Sigmoid colon (tissue), 6 donors: ENCODE measurements at regions not wholly inside any gene's neighbourhood (a gene's known extent, or its start where the extent isn't known, plus 50 kb on each side); places are given as distances from the start of the nearest gene placed in this dataset.

Experiments used
- DNase-seq: peaks from one replicate; pipeline ENCODE4 v3.0.0-alpha.2; 2019
- H3K27ac ChIP-seq, 4 donors: fragments of 200-600 bp; sonication (generic); one replicate each; pipeline ENCODE4 v1.5.1; 2016 to 2019; ENCODE audit warnings: mild to moderate bottlenecking in 1 of 4
- H3K27me3 ChIP-seq, 3 donors: fragments of 200-600 bp; sonication (generic); one replicate each; pipeline ENCODE4 v1.5.1; 2019; ENCODE audit warnings: mild to moderate bottlenecking in 1 of 3
- H3K36me3 ChIP-seq, 4 donors: fragments of 200-600 bp; sonication (generic); one replicate each; pipeline ENCODE4 v1.5.1; 2016 to 2019
- H3K4me1 ChIP-seq, 4 donors: fragments of 200-600 bp; sonication (generic); one replicate each; pipeline ENCODE4 v1.5.1; 2017 to 2019
- H3K4me3 ChIP-seq, 4 donors: fragments of 200-600 bp; sonication (generic); one replicate each; pipeline ENCODE4 v1.5.1; 2017 to 2019; ENCODE audit warnings: mild to moderate bottlenecking in 2 of 4, moderate library complexity in 1 of 4
- H3K9me3 ChIP-seq, 4 donors: fragments of 200-600 bp in 3 of 4; sonication (generic) in 3 of 4; one replicate each; pipeline versions ENCODE4 v1.5.1 to v1.6.1; 2013 to 2019
- EP300 ChIP-seq, 4 donors: sonication (generic); formaldehyde crosslinking; IDR thresholded peaks; one replicate each; pipeline ENCODE4 v1.6.1; 2017; ENCODE audit warnings: antibody characterized with exemption in 4 of 4
- POLR2A ChIP-seq, 2 donors: fragments of 450-650 bp; IDR thresholded peaks; one replicate each; pipeline ENCODE4 v1.6.1; 2016; ENCODE audit warnings: antibody characterized with exemption in 2 of 2, mild to moderate bottlenecking in 2 of 2, moderate library complexity in 2 of 2
- POLR2AphosphoS5 ChIP-seq, 4 donors: sonication (generic); formaldehyde crosslinking; IDR thresholded peaks; one replicate each; pipeline ENCODE4 v1.6.1; 2017; ENCODE audit warnings: antibody characterized with exemption in 4 of 4
- WGBS, 2 donors: extraction: QIAGEN DNeasy Blood & Tissue Kit; methylation state at CpG; one replicate each; pipeline ENCODE4 v1.1.7; 2013; 5-methylcytosine and 5-hydroxymethylcytosine counted together
- intact Hi-C: fragments of 100-400 bp; cut with DNase I; formaldehyde crosslinking; loops from one replicate; pipeline ENCODE4 v1.15.1; 2023
- TF ChIP-seq, protein P1 (sequence below), 4 experiments: fragments of 450-650 bp in 3 of 4; fragments of 200-600 bp in 1 of 4; IDR thresholded peaks; one replicate each; pipeline ENCODE4 v1.5.1; 2016 to 2019; ENCODE audit warnings: antibody characterized with exemption in 4 of 4, mild to moderate bottlenecking in 3 of 4, moderate library complexity in 2 of 4
- donor health status: healthy with polysubstance abuse.
- donor health status: healthy.

DNA sequence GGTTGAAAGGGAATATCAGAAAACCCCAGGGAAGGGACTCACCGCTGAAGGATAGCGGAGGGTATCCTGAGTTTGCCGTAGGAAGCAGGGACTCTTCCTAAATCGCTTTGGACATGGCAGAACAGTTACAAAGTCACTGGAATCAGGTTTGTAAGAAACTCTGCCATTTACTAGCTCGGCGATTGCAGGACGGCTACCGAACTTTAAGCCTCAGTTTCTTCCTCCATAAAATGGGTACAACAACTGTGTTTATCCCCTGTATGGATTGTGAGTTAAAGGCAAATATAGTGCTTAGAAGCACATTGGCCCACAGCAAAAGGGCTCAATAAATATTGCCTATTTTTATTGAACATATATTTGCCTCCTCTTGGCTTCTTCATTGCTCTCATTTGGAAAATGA is 90.6 kb downstream of the MAF start:
- no peak for DNase-seq
- Histone ChIP-seq H3K4me3 (no peak overlapping the region), H3K9me3 (no peaks in the 10 kb centered on the region), H3K36me3 (no peaks in the 10 kb centered on the region), H3K27ac (peak overlapping the region in 2 of 4 donors; percentile 55 to 66), H3K4me1 (peaks cover 0 to 10% (median 4%) of the 10 kb centered on the region in 4 donors), H3K27me3 (no peaks in the 10 kb centered on the region)
- intact Hi-C loops = no loop called here
- WGBS, 2 donors = 94 to 97% methylated on average over 8 of the region's 8 CpGs
- TF ChIP-seq, protein P1, sequence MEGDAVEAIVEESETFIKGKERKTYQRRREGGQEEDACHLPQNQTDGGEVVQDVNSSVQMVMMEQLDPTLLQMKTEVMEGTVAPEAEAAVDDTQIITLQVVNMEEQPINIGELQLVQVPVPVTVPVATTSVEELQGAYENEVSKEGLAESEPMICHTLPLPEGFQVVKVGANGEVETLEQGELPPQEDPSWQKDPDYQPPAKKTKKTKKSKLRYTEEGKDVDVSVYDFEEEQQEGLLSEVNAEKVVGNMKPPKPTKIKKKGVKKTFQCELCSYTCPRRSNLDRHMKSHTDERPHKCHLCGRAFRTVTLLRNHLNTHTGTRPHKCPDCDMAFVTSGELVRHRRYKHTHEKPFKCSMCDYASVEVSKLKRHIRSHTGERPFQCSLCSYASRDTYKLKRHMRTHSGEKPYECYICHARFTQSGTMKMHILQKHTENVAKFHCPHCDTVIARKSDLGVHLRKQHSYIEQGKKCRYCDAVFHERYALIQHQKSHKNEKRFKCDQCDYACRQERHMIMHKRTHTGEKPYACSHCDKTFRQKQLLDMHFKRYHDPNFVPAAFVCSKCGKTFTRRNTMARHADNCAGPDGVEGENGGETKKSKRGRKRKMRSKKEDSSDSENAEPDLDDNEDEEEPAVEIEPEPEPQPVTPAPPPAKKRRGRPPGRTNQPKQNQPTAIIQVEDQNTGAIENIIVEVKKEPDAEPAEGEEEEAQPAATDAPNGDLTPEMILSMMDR (IDR thresholded peaks at IDR 0.05) = no peak
- TF ChIP-seq EP300 (IDR thresholded peaks at IDR 0.05) (no peak), POLR2A (IDR thresholded peaks at IDR 0.05) (no peak), POLR2AphosphoS5 (IDR thresholded peaks at IDR 0.05) (no peak)

- Histone ChIP-seq H3K9me3 (no peaks in the 10 kb centered on the region), H3K27ac (peak overlapping the region in 3 of 4 donors; percentile 34 to 66 (median 55)), H3K36me3 (no peaks in the 10 kb centered on the region), H3K4me3 (no peak overlapping the region), H3K27me3 (no peaks in the 10 kb centered on the region), H3K4me1 (peaks cover 0 to 10% (median 4%) of the 10 kb centered on the region in 4 donors)
- TF ChIP-seq POLR2AphosphoS5 (IDR thresholded peaks at IDR 0.05) (peak in 2 of 4 donors; percentile 34 to 44), EP300 (IDR thresholded peaks at IDR 0.05) (no peak), POLR2A (IDR thresholded peaks at IDR 0.05) (no peak)
- TF ChIP-seq, protein P1 (IDR thresholded peaks at IDR 0.05) = no peak
- intact Hi-C loops = no loop called here
- 48 to 57% methylated on average over 9 of the region's 9 CpGs for WGBS, 2 donors
- DNase-seq = peak; percentile 89
Observed at GRCh38 chr16:79509211-79509631, 91.3 kb downstream of the MAF start.

DNA sequence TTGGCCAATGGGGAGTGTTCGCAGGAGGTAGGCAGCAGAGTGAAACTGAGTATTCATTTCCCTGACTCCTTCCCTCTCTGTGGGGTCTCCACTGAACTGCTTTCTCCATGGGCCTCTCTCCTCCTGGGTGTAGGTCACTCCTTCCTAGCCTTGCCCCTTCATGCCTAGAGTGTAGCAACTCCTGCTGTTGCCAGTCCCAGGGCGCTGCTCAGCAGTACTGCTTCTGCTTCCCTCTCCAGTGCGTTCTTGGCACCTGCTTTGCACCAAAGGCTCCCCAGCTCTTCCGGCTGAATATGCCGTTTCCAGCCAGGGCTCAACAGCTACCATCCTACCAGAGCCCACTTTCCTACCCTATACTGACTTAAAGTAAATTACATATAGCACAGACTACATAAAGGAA is 92.2 kb downstream of the MAF start:
- no peaks in the 10 kb centered on the region for H3K27me3 ChIP-seq
- H3K9me3 ChIP-seq = no peaks in the 10 kb centered on the region
- DNase-seq = no peak
- 87 to 90% methylated on average over 5 of the region's 5 CpGs for WGBS, 2 donors
- peaks cover 0 to 10% (median 4%) of the 10 kb centered on the region in 4 donors for H3K4me1 ChIP-seq
- intact Hi-C loops = no loop called here
- no peaks in the 10 kb centered on the region for H3K36me3 ChIP-seq
- H3K27ac ChIP-seq = peak overlapping the region in 1 of 4 donors; percentile 66
- TF ChIP-seq POLR2AphosphoS5 (IDR thresholded peaks at IDR 0.05) (no peak), EP300 (IDR thresholded peaks at IDR 0.05) (no peak), POLR2A (IDR thresholded peaks at IDR 0.05) (no peak)
- TF ChIP-seq, protein P1 (IDR thresholded peaks at IDR 0.05) = no peak
- H3K4me3 ChIP-seq = no peak overlapping the region

DNA sequence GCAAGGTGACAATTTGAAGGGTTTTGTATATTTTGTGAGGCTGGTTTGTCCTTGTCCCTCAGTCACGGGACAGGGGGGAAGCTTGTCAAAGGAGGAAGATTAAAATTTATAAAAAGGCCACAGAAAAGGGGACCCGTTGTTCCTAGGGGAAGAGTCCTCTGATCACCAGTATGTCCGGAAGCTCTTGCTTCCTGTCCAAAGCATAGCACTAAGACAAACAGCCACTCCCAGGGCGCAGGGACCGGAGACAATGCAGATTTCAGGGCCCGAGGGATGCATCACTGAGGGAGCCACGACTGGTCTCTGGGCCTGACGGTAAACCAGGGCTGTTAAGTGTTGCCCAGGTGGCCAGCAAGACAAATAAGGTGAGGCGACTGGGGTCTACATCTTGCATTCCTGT is 95.2 kb downstream of the MAF start:
- H3K4me1 ChIP-seq = peaks cover 0 to 10% (median 4%) of the 10 kb centered on the region in 4 donors
- peak overlapping the region in 1 of 4 donors; percentile 18 for H3K27ac ChIP-seq
- H3K9me3 ChIP-seq = no peaks in the 10 kb centered on the region
- DNase-seq = no peak
- no peaks in the 10 kb centered on the region for H3K36me3 ChIP-seq
- H3K27me3 ChIP-seq = no peaks in the 10 kb centered on the region
- 76 to 79% methylated on average over 9 of the region's 9 CpGs for WGBS, 2 donors
- TF ChIP-seq EP300 (IDR thresholded peaks at IDR 0.05) = no peak
- no peak for TF ChIP-seq POLR2A (IDR thresholded peaks at IDR 0.05)
- TF ChIP-seq, protein P1 (IDR thresholded peaks at IDR 0.05) = no peak
- peak in 1 of 4 donors; percentile 25 for TF ChIP-seq POLR2AphosphoS5 (IDR thresholded peaks at IDR 0.05)
- no peak overlapping the region for H3K4me3 ChIP-seq
- intact Hi-C loops = no loop called here

DNA sequence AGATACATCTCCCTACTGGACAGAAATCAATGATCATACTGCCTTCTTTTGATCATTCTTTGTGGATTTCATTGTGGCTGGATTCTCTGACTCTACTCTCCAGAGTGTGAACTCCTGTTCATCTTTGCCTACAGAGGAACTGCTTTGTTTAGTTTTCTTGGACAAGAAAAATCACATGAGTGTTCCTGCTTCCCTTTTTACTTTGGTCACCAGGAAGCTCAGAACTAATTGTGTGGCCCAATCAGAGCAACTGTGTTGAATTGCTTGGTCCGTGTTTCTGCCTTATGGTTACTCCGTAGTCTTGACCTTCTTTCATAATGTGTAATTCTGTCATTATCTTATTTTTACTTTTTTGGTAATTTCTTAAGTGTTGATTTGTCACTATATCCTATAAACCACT is 97.0 kb downstream of the MAF start:
- Histone ChIP-seq H3K36me3 (no peaks in the 10 kb centered on the region), H3K4me1 (peaks cover 0 to under 1% (median 0%) of the 10 kb centered on the region in 4 donors), H3K27me3 (no peaks in the 10 kb centered on the region), H3K9me3 (no peaks in the 10 kb centered on the region), H3K27ac (no peak overlapping the region), H3K4me3 (no peak overlapping the region)
- intact Hi-C loops = no loop called here
- 85 to 91% methylated on average over 2 of the region's 2 CpGs for WGBS, 2 donors
- no peak for DNase-seq
- TF ChIP-seq EP300 (IDR thresholded peaks at IDR 0.05) (no peak), POLR2AphosphoS5 (IDR thresholded peaks at IDR 0.05) (no peak), POLR2A (IDR thresholded peaks at IDR 0.05) (no peak)
- TF ChIP-seq, protein P1 (IDR thresholded peaks at IDR 0.05) = no peak
